ENCODE measurements at regions not wholly inside any gene's neighbourhood (a gene's known extent, or its start where the extent isn't known, plus 50 kb on each side); places are given as distances from the start of the nearest gene placed in this dataset.

GRCh38 chr5:13215806-13216205 lies 728.7 kb downstream of the DNAH5 start:
- H3K9me3 ChIP-seq: no peaks in the 10 kb centered on the region
- Mint-ChIP-seq H3K4me1 (no peaks in the 10 kb centered on the region), H3K27me3 (no peaks in the 10 kb centered on the region), H3K27ac (no peak overlapping the region), H3K36me3 (no peaks in the 10 kb centered on the region), H3K9me3 (peaks cover 5 to 23% (median 22%) of the 10 kb centered on the region in 3 donors), H3K4me3 (no peak overlapping the region)
- no peaks in the 10 kb centered on the region for H3K4me1 ChIP-seq (ENCODE audit: control insufficient read depth in 1 of 2, extremely low read depth in 1 of 2, insufficient read depth in 2 of 2, low read length in 2 of 2)
- ATAC-seq (replicated peaks in 1 of 4) (no peak), DNase-seq (no peak)
- ChIA-PET POLR2A (no interaction called here), CTCF (no interaction called here)
- H3K36me3 ChIP-seq (ENCODE audit: control insufficient read depth in 2 of 2, extremely low read depth in 1 of 2, insufficient read depth in 1 of 2, low read length in 1 of 2): no peaks in the 10 kb centered on the region
- no peaks in the 10 kb centered on the region for H3K27me3 ChIP-seq (replicated peaks in 1 of 2; ENCODE audit: control insufficient read depth in 2 of 2, extremely low read depth in 1 of 2, insufficient read depth in 2 of 2, low read length in 1 of 2)
- no peak overlapping the region for H3K27ac ChIP-seq (ENCODE audit: low read length)
- no peak overlapping the region for H3K4me3 ChIP-seq (ENCODE audit: control insufficient read depth in 1 of 2, extremely low read depth in 1 of 2, low read length in 1 of 2)

DNA sequence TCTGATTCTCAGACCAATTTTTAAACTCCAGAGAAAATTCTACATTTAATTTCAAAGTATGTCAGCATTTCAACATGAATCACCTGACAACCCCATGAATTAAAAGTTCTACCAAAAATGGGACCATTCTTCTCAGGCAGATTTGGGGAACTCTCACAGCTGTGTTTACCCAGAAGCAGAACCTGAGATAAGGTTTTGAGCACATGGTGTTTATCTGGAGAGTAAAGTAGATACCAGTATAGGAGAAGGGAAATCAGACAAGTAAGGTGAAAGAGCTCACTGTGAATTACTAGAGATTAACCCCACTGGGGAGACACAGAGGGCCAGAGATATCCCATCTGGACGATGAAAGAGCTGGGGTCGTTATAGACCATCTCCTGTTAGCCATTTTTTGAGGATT lies 729.1 kb downstream of the DNAH5 start:
- Histone ChIP-seq H3K9me3 (no peaks in the 10 kb centered on the region), H3K36me3 (ENCODE audit: control insufficient read depth in 2 of 2, extremely low read depth in 1 of 2, insufficient read depth in 1 of 2, low read length in 1 of 2) (no peaks in the 10 kb centered on the region), H3K27me3 (replicated peaks in 1 of 2; ENCODE audit: control insufficient read depth in 2 of 2, extremely low read depth in 1 of 2, insufficient read depth in 2 of 2, low read length in 1 of 2) (no peaks in the 10 kb centered on the region), H3K27ac (ENCODE audit: low read length) (no peak overlapping the region), H3K4me1 (ENCODE audit: control insufficient read depth in 1 of 2, extremely low read depth in 1 of 2, insufficient read depth in 2 of 2, low read length in 2 of 2) (no peaks in the 10 kb centered on the region), H3K4me3 (ENCODE audit: control insufficient read depth in 1 of 2, extremely low read depth in 1 of 2, low read length in 1 of 2) (no peak overlapping the region)
- Mint-ChIP-seq H3K36me3 (no peaks in the 10 kb centered on the region), H3K9me3 (peaks cover 5 to 23% (median 22%) of the 10 kb centered on the region in 3 donors), H3K27me3 (no peaks in the 10 kb centered on the region), H3K27ac (no peak overlapping the region), H3K4me1 (no peaks in the 10 kb centered on the region), H3K4me3 (no peak overlapping the region)
- DNase-seq (no peak), ATAC-seq (replicated peaks in 1 of 4) (no peak)
- no CpG with 5 or more reads among the region's 2 CpGs for WGBS (ENCODE audit: insufficient coverage)
- POLR2A ChIA-PET: no interaction called here
- CTCF ChIA-PET: no interaction called here

GRCh38 chr5:13214182-13214581 lies 730.3 kb downstream of the DNAH5 start:
- ChIA-PET POLR2A (no interaction called here), CTCF (no interaction called here)
- Mint-ChIP-seq H3K36me3 (no peaks in the 10 kb centered on the region), H3K9me3 (peaks cover 7 to 27% (median 20%) of the 10 kb centered on the region in 3 donors), H3K27ac (no peak overlapping the region), H3K4me1 (no peaks in the 10 kb centered on the region), H3K27me3 (no peaks in the 10 kb centered on the region), H3K4me3 (no peak overlapping the region)
- Histone ChIP-seq H3K36me3 (ENCODE audit: control insufficient read depth in 2 of 2, extremely low read depth in 1 of 2, insufficient read depth in 1 of 2, low read length in 1 of 2) (no peaks in the 10 kb centered on the region), H3K27me3 (replicated peaks in 1 of 2; ENCODE audit: control insufficient read depth in 2 of 2, extremely low read depth in 1 of 2, insufficient read depth in 2 of 2, low read length in 1 of 2) (no peaks in the 10 kb centered on the region), H3K27ac (ENCODE audit: low read length) (no peak overlapping the region), H3K9me3 (no peaks in the 10 kb centered on the region), H3K4me1 (ENCODE audit: control insufficient read depth in 1 of 2, extremely low read depth in 1 of 2, insufficient read depth in 2 of 2, low read length in 2 of 2) (no peaks in the 10 kb centered on the region), H3K4me3 (ENCODE audit: control insufficient read depth in 1 of 2, extremely low read depth in 1 of 2, low read length in 1 of 2) (no peak overlapping the region)
- WGBS (ENCODE audit: insufficient coverage): no CpG with 5 or more reads among the region's 1 CpG
- no peak for DNase-seq
- ATAC-seq (replicated peaks in 1 of 4): no peak

DNA sequence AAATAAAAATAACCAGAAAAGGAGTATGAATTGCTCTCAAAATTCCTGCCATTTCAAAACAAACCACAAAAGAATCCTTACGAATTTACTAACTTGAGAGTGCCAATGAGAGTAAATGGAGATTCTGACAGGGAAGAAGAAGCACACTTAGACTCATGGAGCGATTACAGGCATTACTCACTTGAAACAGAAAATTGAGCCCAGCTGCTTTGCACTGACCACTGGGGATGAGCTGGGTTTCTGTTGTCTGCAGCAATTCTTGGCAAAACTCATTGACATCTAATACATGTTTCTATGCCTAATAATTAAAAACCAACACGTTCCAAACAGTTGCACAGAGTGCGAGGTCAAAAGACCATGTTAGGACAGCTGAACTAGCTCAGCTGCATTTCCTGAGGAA lies 731.6 kb downstream of the DNAH5 start:
- no peak overlapping the region for H3K4me3 ChIP-seq (ENCODE audit: control insufficient read depth in 1 of 2, extremely low read depth in 1 of 2, low read length in 1 of 2)
- DNase-seq: no peak
- Mint-ChIP-seq H3K36me3 (no peaks in the 10 kb centered on the region), H3K9me3 (peaks cover 13 to 25% (median 16%) of the 10 kb centered on the region in 3 donors), H3K4me1 (no peaks in the 10 kb centered on the region), H3K27ac (no peak overlapping the region), H3K4me3 (no peak overlapping the region), H3K27me3 (no peaks in the 10 kb centered on the region)
- H3K4me1 ChIP-seq (ENCODE audit: control insufficient read depth in 1 of 2, extremely low read depth in 1 of 2, insufficient read depth in 2 of 2, low read length in 2 of 2): no peaks in the 10 kb centered on the region
- POLR2A ChIA-PET: no interaction called here
- no peak overlapping the region for H3K27ac ChIP-seq (ENCODE audit: low read length)
- H3K9me3 ChIP-seq: no peaks in the 10 kb centered on the region
- no peaks in the 10 kb centered on the region for H3K27me3 ChIP-seq (replicated peaks in 1 of 2; ENCODE audit: control insufficient read depth in 2 of 2, extremely low read depth in 1 of 2, insufficient read depth in 2 of 2, low read length in 1 of 2)
- H3K36me3 ChIP-seq (ENCODE audit: control insufficient read depth in 2 of 2, extremely low read depth in 1 of 2, insufficient read depth in 1 of 2, low read length in 1 of 2): no peaks in the 10 kb centered on the region
- no peak for ATAC-seq (replicated peaks in 1 of 4)
- CTCF ChIA-PET: no interaction called here
- 100% methylated on average over 1 of the region's 4 CpGs for WGBS (ENCODE audit: insufficient coverage)

DNA sequence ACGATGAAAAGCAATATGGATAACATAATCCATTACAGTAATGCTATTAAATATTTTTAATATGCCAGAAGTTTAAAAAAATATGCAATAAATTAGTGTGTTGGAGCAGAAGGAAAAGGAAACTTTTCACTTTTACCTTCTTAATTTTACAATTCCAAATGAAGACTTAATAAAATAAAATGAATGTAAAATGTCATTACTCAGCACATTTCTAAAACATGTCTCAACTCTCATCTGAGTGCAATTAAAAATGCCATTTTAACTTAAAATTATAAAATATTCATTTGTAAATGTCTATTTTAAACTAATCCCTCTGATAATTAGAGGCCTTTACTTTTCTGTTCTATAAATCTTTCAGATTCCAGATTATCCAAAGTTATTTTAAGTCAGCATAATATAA lies 733.4 kb downstream of the DNAH5 start:
- H3K36me3 ChIP-seq (ENCODE audit: control insufficient read depth in 2 of 2, extremely low read depth in 1 of 2, insufficient read depth in 1 of 2, low read length in 1 of 2): no peaks in the 10 kb centered on the region
- WGBS (ENCODE audit: insufficient coverage): no CpG with 5 or more reads among the region's 1 CpG
- no peak overlapping the region for H3K27ac Mint-ChIP-seq
- H3K4me3 Mint-ChIP-seq: no peak overlapping the region
- H3K27me3 Mint-ChIP-seq: no peaks in the 10 kb centered on the region
- no peaks in the 10 kb centered on the region for H3K4me1 ChIP-seq (ENCODE audit: control insufficient read depth in 1 of 2, extremely low read depth in 1 of 2, insufficient read depth in 2 of 2, low read length in 2 of 2)
- no peaks in the 10 kb centered on the region for H3K9me3 ChIP-seq
- no peak overlapping the region for H3K27ac ChIP-seq (ENCODE audit: low read length)
- no peak for ATAC-seq (replicated peaks in 1 of 4)
- H3K9me3 Mint-ChIP-seq: peaks cover 13 to 19% (median 16%) of the 10 kb centered on the region in 3 donors
- CTCF ChIA-PET: no interaction called here
- DNase-seq: no peak
- no peaks in the 10 kb centered on the region for H3K4me1 Mint-ChIP-seq
- H3K4me3 ChIP-seq (ENCODE audit: control insufficient read depth in 1 of 2, extremely low read depth in 1 of 2, low read length in 1 of 2): no peak overlapping the region
- POLR2A ChIA-PET: no interaction called here
- no peaks in the 10 kb centered on the region for H3K36me3 Mint-ChIP-seq
- no peaks in the 10 kb centered on the region for H3K27me3 ChIP-seq (replicated peaks in 1 of 2; ENCODE audit: control insufficient read depth in 2 of 2, extremely low read depth in 1 of 2, insufficient read depth in 2 of 2, low read length in 1 of 2)

GRCh38 chr5:13207112-13207511 lies 737.4 kb downstream of the DNAH5 start:
- no peaks in the 10 kb centered on the region for H3K36me3 ChIP-seq (ENCODE audit: control insufficient read depth in 2 of 2, extremely low read depth in 1 of 2, insufficient read depth in 1 of 2, low read length in 1 of 2)
- ChIA-PET POLR2A (no interaction called here), CTCF (no interaction called here)
- DNase-seq (no peak), ATAC-seq (replicated peaks in 1 of 4) (no peak)
- Mint-ChIP-seq H3K27ac (no peak overlapping the region), H3K36me3 (no peaks in the 10 kb centered on the region), H3K4me1 (no peaks in the 10 kb centered on the region), H3K9me3 (peaks cover 14 to 28% (median 16%) of the 10 kb centered on the region in 3 donors), H3K27me3 (no peaks in the 10 kb centered on the region), H3K4me3 (no peak overlapping the region)
- H3K27me3 ChIP-seq (replicated peaks in 1 of 2; ENCODE audit: control insufficient read depth in 2 of 2, extremely low read depth in 1 of 2, insufficient read depth in 2 of 2, low read length in 1 of 2): no peaks in the 10 kb centered on the region
- H3K4me3 ChIP-seq (ENCODE audit: control insufficient read depth in 1 of 2, extremely low read depth in 1 of 2, low read length in 1 of 2): no peak overlapping the region
- no peaks in the 10 kb centered on the region for H3K9me3 ChIP-seq
- no peaks in the 10 kb centered on the region for H3K4me1 ChIP-seq (ENCODE audit: control insufficient read depth in 1 of 2, extremely low read depth in 1 of 2, insufficient read depth in 2 of 2, low read length in 2 of 2)
- H3K27ac ChIP-seq (ENCODE audit: low read length): no peak overlapping the region

DNA sequence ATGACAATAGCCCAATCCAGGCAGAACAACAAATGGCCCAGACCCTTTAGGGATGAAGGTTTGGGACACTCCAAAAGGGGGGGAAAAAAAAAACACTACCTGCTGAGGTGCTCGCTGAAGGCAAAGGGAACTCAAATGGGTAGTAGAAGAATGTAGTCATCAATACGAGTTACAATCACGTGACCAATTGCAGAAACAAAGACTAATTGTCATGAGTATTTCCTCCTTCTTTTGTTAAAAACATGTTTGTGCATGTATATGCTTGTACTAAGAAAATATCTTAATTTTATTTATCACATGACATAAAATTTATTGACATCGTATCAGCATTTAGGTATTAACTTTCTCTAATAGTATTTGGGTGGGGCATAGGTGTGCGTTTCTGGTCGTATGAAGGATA lies 743.5 kb downstream of the DNAH5 start:
- H3K27ac Mint-ChIP-seq: no peak overlapping the region
- H3K36me3 Mint-ChIP-seq: no peaks in the 10 kb centered on the region
- H3K4me1 ChIP-seq (ENCODE audit: control insufficient read depth in 1 of 2, extremely low read depth in 1 of 2, insufficient read depth in 2 of 2, low read length in 2 of 2): no peaks in the 10 kb centered on the region
- no peaks in the 10 kb centered on the region for H3K27me3 ChIP-seq (replicated peaks in 1 of 2; ENCODE audit: control insufficient read depth in 2 of 2, extremely low read depth in 1 of 2, insufficient read depth in 2 of 2, low read length in 1 of 2)
- ChIA-PET CTCF (no interaction called here), POLR2A (no interaction called here)
- ATAC-seq (replicated peaks in 1 of 4): no peak
- no peaks in the 10 kb centered on the region for H3K36me3 ChIP-seq (ENCODE audit: control insufficient read depth in 2 of 2, extremely low read depth in 1 of 2, insufficient read depth in 1 of 2, low read length in 1 of 2)
- H3K4me1 Mint-ChIP-seq: no peaks in the 10 kb centered on the region
- H3K4me3 Mint-ChIP-seq: no peak overlapping the region
- no peak overlapping the region for H3K4me3 ChIP-seq (ENCODE audit: control insufficient read depth in 1 of 2, extremely low read depth in 1 of 2, low read length in 1 of 2)
- no peaks in the 10 kb centered on the region for H3K27me3 Mint-ChIP-seq
- 100% methylated on average over 1 of the region's 6 CpGs for WGBS (ENCODE audit: insufficient coverage)
- peaks cover 19 to 39% (median 21%) of the 10 kb centered on the region in 3 donors for H3K9me3 Mint-ChIP-seq
- H3K27ac ChIP-seq (ENCODE audit: low read length): no peak overlapping the region
- H3K9me3 ChIP-seq: no peaks in the 10 kb centered on the region
- DNase-seq: no peak
